Left ventricle myocardium inferior (tissue), 1 donor: ENCODE measurements at regions not wholly inside any gene's neighbourhood (a gene's known extent, or its start where the extent isn't known, plus 50 kb on each side); places are given as distances from the start of the nearest gene placed in this dataset.
A peak's percentile ranks its signal among the peaks of the same experiment; 100 is the strongest.

Experiments used
- DNase-seq: peaks from one replicate; pipeline ENCODE4 v3.0.0-alpha.2; 2020
- H3K27ac ChIP-seq: fragments of 200-600 bp; replicated peaks from 2 replicates; pipeline ENCODE4 v1.8.0; 2021
- H3K27me3 ChIP-seq: fragments of 200-600 bp; 2 replicates; pipeline ENCODE4 v1.8.0; 2021; ENCODE audit warnings: low read depth
- H3K36me3 ChIP-seq: fragments of 200-600 bp; 2 replicates; pipeline ENCODE4 v1.8.0; 2021
- H3K4me1 ChIP-seq: fragments of 200-600 bp; 2 replicates; pipeline ENCODE4 v1.8.0; 2021
- H3K4me3 ChIP-seq: fragments of 200-600 bp; 2 replicates; pipeline ENCODE4 v1.8.0; 2021; ENCODE audit warnings: mild to moderate bottlenecking, moderate library complexity
- H3K9me3 ChIP-seq: fragments of 200-600 bp; replicated peaks from 2 replicates; pipeline ENCODE4 v1.8.0; 2021
- intact Hi-C: fragments of 100-400 bp; cut with micrococcal nuclease; formaldehyde crosslinking; loops from one replicate; pipeline ENCODE4 v1.11.0; 2022
- TF ChIP-seq, protein P1 (sequence below): fragments of 200-600 bp; IDR thresholded peaks from 2 replicates; pipeline ENCODE4 v1.8.0; 2021; ENCODE audit warnings: antibody characterized with exemption, mild to moderate bottlenecking, borderline replicate concordance
- donor health status: DM: no; HTN: yes; CAD: no; lungs with severe emphysema.

DNA sequence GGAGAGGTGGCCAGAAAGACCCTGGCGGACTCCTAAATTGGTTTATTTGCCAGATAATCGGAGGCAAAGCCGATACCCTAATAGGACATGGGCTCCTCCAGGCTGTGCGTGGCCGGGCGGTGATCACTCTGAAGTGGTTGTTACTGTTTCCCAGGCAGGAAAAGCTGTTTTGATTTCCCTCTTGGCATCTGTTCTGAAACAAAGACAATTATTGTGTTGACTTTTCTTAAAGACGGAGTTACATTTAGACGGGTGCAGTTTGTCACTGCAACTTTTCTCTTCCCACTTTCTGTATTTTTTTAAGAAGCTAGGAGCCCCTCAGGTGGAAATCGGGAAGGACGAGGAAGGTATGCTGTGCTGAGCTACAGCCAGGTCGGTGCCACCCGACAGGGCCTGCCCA, 1288.4 kb downstream of the BRD1 start:
- DNase-seq = no peak
- intact Hi-C loops = no loop called here
- H3K4me3 ChIP-seq = no peak overlapping the region
- no peaks in the 10 kb centered on the region for H3K4me1 ChIP-seq
- H3K9me3 ChIP-seq = no peaks in the 10 kb centered on the region
- H3K36me3 ChIP-seq = no peaks in the 10 kb centered on the region
- no peak overlapping the region for H3K27ac ChIP-seq
- TF ChIP-seq, protein P1, sequence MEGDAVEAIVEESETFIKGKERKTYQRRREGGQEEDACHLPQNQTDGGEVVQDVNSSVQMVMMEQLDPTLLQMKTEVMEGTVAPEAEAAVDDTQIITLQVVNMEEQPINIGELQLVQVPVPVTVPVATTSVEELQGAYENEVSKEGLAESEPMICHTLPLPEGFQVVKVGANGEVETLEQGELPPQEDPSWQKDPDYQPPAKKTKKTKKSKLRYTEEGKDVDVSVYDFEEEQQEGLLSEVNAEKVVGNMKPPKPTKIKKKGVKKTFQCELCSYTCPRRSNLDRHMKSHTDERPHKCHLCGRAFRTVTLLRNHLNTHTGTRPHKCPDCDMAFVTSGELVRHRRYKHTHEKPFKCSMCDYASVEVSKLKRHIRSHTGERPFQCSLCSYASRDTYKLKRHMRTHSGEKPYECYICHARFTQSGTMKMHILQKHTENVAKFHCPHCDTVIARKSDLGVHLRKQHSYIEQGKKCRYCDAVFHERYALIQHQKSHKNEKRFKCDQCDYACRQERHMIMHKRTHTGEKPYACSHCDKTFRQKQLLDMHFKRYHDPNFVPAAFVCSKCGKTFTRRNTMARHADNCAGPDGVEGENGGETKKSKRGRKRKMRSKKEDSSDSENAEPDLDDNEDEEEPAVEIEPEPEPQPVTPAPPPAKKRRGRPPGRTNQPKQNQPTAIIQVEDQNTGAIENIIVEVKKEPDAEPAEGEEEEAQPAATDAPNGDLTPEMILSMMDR = no peak
- H3K27me3 ChIP-seq = peaks cover 88% of the 10 kb centered on the region

DNA sequence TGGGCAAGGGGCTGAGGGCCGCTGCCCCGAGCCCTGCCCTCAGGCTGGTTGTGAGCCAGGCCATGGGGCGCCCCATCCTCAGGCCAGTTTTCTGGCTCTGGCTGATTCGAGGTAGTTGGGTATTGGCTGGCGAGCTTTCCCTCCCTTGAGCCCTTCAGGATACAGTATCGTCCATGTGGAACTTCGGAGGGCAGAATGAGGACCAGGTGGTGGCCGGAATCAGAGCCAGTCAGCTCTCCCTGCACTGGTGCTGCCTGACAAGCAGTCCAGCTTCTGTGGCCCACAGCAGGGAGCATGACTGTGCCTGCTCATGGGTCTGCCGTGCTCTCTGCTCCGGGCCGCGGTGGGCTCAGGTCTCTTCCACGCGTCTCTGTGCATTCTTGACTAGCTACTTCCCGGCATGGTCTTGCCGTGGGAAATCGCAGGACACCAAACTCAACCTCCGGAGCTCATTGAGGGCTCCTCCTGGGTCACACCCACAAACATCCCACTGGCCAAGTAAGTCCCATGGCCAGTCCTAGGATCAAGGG, 1289.3 kb downstream of the BRD1 start:
- Histone ChIP-seq H3K27me3 (peaks cover 88% of the 10 kb centered on the region), H3K4me3 (no peak overlapping the region), H3K9me3 (no peaks in the 10 kb centered on the region), H3K36me3 (no peaks in the 10 kb centered on the region), H3K27ac (no peak overlapping the region), H3K4me1 (no peaks in the 10 kb centered on the region)
- intact Hi-C loops = no loop called here
- DNase-seq = no peak
- TF ChIP-seq, protein P1 = no peak

GRCh38 chr22:48537343-48537680, 1290.4 kb downstream of the BRD1 start:
- no peaks in the 10 kb centered on the region for H3K4me1 ChIP-seq
- peaks cover 92% of the 10 kb centered on the region for H3K27me3 ChIP-seq
- no peak overlapping the region for H3K4me3 ChIP-seq
- peak overlapping the region; percentile 12 for H3K27ac ChIP-seq
- no peak for DNase-seq
- no peaks in the 10 kb centered on the region for H3K9me3 ChIP-seq
- H3K36me3 ChIP-seq = no peaks in the 10 kb centered on the region
- TF ChIP-seq, protein P1 = no peak
- intact Hi-C loops = no loop called here

DNA sequence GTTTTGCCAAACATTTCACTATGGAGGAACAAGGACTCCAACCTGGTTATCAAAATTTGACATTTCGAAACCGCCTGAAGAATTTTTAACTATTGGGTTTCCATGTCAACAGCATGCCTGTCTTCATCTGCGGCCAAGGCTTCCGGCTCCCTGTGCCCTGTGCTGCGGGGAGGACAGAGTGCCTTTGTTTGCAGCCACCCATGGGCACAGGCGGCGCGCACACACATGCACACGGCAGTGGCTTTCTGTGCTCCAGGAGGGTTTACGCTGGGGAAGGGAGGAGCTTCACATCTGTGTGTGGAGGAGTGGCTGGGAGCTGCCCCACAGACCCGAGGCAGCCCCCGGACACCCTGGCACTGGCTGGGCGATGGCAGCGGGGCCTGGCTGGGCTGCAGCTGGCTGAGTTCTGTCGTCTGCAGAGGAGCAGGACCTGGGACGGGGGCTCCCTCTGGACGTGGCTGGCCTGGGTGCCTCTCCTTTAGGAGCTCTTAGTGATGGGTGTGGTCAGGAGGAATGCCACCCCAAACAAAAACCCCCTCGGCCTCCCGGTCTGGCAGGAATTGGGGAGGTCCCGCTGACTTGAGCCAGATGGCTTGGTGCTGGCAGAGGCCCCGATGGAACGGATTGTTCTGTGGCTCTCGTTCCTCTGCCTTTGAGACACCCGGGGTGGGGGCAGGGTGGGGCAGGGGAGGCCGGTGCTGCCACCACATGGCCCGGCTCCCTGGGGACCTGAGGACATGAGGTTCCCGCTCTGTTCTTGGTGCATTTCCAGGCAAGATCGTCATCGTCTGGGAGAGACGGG, 1290.9 kb downstream of the BRD1 start:
- Histone ChIP-seq H3K4me3 (no peak overlapping the region), H3K27me3 (peaks cover 92% of the 10 kb centered on the region), H3K9me3 (no peaks in the 10 kb centered on the region), H3K27ac (peak overlapping the region; percentile 23), H3K4me1 (no peaks in the 10 kb centered on the region), H3K36me3 (no peaks in the 10 kb centered on the region)
- TF ChIP-seq, protein P1 = no peak
- intact Hi-C loops = no loop called here
- DNase-seq = no peak

DNA sequence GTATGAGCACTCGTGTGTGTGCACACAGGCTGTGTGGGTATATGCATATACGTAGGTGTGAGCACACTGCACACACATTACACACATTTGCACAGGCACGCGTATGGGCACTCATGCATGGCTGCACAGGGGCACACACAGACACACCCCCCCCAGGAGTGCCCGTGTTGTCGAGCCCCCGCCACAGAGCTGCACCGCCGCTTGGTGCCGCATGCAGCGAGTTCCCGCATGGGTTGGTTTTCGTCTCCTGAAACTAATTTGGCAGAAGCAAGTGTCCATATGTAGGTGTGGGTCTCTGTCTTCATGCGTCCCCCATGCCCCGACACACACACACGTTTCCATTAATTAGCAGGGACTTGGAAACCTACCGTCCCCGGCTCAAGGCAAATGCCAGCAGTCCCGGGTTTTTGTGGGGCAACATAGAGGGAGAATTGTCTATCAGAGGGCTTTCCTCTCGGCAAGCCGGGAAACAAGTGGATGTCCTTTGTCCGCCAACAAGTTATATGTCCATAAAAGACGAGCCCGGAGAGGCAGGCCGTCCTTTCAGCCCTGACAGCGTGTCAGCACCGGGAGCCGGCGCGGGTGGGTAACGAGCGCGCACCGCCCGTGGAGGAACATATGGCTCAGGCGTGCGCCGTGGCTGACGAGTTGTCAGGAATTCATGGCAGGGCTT, 1291.7 kb downstream of the BRD1 start:
- no peak for DNase-seq
- intact Hi-C loops = no loop called here
- H3K36me3 ChIP-seq = no peaks in the 10 kb centered on the region
- TF ChIP-seq, protein P1 = no peak
- H3K27me3 ChIP-seq = peaks cover 92% of the 10 kb centered on the region
- H3K4me1 ChIP-seq = no peaks in the 10 kb centered on the region
- peak overlapping the region; percentile 12 for H3K27ac ChIP-seq
- no peak overlapping the region for H3K4me3 ChIP-seq
- H3K9me3 ChIP-seq = no peaks in the 10 kb centered on the region
